Neural crest cell (in vitro differentiated cells): ENCODE measurements at regions not wholly inside any gene's neighbourhood (a gene's known extent, or its start where the extent isn't known, plus 50 kb on each side); places are given as distances from the start of the nearest gene placed in this dataset.
"Not testable (repeated sequence)": the region's sequence is repeated elsewhere in the genome, so short reads cannot be mapped to it uniquely, and the experiment has no call there.

ENCODE experiments used
- DNase-seq: peaks from one replicate; pipeline ENCODE4 v3.0.0; 2021; ENCODE audit warnings: low read depth, mixed read lengths, low spot score
- H3K27ac Mint-ChIP-seq: one replicate; pipeline ENCODE4 v1.8.0; 2021; ENCODE audit warnings: mild to moderate bottlenecking, mixed read lengths; ENCODE audit not compliant: unreplicated experiment
- H3K27me3 Mint-ChIP-seq: 2 replicates; pipeline ENCODE4 v1.8.0; 2021; ENCODE audit warnings: low read depth, mild to moderate bottlenecking, mixed read lengths
- H3K36me3 Mint-ChIP-seq: 2 replicates; pipeline ENCODE4 v1.8.0; 2021; ENCODE audit warnings: low read depth, mild to moderate bottlenecking, mixed read lengths
- H3K4me1 Mint-ChIP-seq: 2 replicates; pipeline ENCODE4 v1.8.0; 2021; ENCODE audit warnings: mixed read lengths
- H3K4me3 Mint-ChIP-seq: one replicate; pipeline ENCODE4 v1.8.0; 2021; ENCODE audit warnings: mild to moderate bottlenecking, mixed read lengths
- H3K9me3 Mint-ChIP-seq: 2 replicates; pipeline ENCODE4 v1.8.0; 2021; ENCODE audit warnings: mixed read lengths
- TF ChIP-seq, protein P1 (sequence below): fragments of 200-600 bp; sonication (generic); conservative IDR thresholded peaks from 2 replicates; pipeline ENCODE4 v1.5.0; 2021; ENCODE audit warnings: antibody characterized with exemption, mild to moderate bottlenecking

DNA sequence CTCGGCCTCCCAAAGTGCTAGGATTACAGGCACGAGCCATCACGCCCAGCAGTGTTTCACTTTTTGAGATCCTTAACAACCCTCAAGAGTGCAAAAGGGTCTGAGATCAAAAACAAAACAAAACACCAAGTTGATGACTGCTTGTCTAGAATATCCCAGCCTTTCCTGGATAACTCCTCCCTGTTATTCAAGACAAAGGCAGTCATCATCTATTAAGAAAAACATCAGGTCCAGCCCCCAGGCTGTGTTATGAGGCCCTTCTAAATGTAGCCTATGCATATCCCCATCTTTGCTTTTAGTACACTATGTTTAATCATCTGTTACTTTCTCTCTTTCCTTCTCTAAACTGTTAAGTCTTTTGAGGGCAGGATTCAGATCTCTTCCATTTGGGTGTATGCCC is 150.1 kb upstream of the FHIT start:
- Mint-ChIP-seq H3K36me3 (no peaks in the 10 kb centered on the region), H3K27ac (no peak overlapping the region), H3K4me3 (no peak overlapping the region), H3K4me1 (no peaks in the 10 kb centered on the region), H3K9me3 (no peaks in the 10 kb centered on the region), H3K27me3 (no peaks in the 10 kb centered on the region)
- DNase-seq: no peak
- TF ChIP-seq, protein P1, sequence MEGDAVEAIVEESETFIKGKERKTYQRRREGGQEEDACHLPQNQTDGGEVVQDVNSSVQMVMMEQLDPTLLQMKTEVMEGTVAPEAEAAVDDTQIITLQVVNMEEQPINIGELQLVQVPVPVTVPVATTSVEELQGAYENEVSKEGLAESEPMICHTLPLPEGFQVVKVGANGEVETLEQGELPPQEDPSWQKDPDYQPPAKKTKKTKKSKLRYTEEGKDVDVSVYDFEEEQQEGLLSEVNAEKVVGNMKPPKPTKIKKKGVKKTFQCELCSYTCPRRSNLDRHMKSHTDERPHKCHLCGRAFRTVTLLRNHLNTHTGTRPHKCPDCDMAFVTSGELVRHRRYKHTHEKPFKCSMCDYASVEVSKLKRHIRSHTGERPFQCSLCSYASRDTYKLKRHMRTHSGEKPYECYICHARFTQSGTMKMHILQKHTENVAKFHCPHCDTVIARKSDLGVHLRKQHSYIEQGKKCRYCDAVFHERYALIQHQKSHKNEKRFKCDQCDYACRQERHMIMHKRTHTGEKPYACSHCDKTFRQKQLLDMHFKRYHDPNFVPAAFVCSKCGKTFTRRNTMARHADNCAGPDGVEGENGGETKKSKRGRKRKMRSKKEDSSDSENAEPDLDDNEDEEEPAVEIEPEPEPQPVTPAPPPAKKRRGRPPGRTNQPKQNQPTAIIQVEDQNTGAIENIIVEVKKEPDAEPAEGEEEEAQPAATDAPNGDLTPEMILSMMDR: no peak

DNA sequence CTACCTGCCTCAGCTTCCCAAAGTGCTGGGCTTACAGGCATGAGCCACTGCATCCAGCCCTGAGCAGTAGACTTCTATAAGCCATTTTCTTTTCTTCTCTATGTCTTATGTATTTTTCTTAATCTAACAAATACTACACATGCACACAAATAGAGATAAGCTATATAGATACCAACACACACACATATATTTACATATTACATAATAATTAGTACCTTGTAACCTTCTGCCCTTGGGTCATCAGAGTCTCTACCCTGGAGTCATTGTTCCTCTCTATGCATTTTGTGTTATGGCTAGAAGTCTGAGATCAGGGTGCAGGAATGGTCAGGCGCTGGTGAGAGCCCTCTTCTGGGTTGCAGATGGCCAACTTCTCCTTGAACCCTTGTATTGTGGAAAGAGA is 154.0 kb upstream of the PTPRG start:
- H3K27ac Mint-ChIP-seq: no peak overlapping the region
- no peak overlapping the region for H3K4me3 Mint-ChIP-seq
- no peaks in the 10 kb centered on the region for H3K9me3 Mint-ChIP-seq
- no peaks in the 10 kb centered on the region for H3K27me3 Mint-ChIP-seq
- peaks cover 4% of the 10 kb centered on the region for H3K4me1 Mint-ChIP-seq
- TF ChIP-seq, protein P1: no peak
- H3K36me3 Mint-ChIP-seq: no peaks in the 10 kb centered on the region
- no peak for DNase-seq

DNA sequence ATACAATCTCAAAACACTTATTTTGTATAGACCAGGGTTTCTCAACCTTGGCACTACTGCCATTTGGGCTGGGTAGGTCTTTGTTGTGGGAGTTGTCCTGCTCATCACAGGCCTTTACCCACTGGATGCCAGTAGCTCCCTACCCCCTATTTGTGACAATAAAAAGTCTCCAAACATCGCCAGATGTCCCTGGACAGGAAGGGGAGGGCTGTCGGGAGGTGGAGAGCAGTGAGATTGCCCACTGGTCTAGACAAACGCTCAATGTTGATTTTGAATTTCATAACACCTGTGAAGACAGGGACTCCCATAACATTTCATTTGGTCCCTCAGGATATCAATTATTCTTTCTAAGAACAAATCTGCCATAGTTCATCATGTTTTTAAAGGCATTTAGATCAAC is 151.7 kb upstream of the PTPRG start:
- TF ChIP-seq, protein P1: no peak
- H3K27me3 Mint-ChIP-seq: no peaks in the 10 kb centered on the region
- peaks cover 4% of the 10 kb centered on the region for H3K4me1 Mint-ChIP-seq
- no peak for DNase-seq
- no peaks in the 10 kb centered on the region for H3K9me3 Mint-ChIP-seq
- H3K27ac Mint-ChIP-seq: no peak overlapping the region
- H3K36me3 Mint-ChIP-seq: no peaks in the 10 kb centered on the region
- H3K4me3 Mint-ChIP-seq: no peak overlapping the region

DNA sequence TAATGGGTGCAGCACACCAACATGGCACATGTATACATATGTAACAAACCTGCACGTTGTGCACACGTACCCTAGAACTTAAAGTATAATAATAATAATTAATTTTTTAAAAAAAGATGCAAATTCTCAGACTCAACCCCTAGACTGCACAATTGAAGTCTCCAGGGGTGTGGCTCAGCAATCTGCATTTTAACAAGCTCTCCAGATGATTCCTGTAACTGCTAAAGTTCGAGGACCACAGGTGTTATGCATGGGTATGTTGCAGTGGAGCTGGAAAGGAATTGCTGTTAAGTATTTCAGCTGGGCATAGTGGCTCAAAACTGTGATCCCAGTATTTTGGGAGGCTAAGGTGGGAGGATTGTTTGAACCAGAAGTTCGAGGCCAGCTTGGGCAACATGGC is 151.0 kb upstream of the PTPRG start:
- not testable (repeated sequence) for H3K36me3 Mint-ChIP-seq, H3K27ac Mint-ChIP-seq, DNase-seq, H3K4me3 Mint-ChIP-seq, H3K9me3 Mint-ChIP-seq, H3K4me1 Mint-ChIP-seq, H3K27me3 Mint-ChIP-seq

DNA sequence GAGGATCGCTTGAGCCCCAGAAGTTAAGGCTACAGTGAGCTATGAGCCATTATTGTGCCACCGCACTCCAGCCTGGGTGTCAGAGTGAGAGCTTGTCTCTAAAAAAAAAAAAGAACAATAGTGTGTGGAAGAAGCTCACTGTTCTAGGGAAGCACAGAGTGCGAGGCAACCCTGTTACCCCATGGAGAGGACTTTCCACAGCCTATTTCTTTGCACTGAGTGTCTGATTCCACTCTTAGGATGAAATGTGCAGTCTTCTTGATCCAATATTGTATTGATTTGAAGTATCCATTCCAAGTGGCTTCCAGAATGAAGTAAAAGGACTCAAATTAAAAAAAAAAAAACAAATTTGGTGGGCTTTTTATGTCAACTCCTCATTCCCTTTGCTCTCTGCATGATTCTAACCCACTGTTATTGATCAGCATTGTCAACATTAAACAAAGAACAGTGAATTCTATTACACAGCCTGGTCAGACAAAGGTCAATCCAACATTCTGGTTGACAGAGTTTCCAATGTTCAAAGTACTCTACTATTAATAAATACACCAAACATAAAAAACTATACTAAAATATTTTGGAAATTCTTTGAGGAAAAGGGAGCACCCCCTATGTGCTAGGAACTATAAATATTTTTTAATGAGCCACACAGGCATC is 150.2 kb upstream of the PTPRG start:
- no peak for DNase-seq
- H3K27ac Mint-ChIP-seq: no peak overlapping the region
- peaks cover 1% of the 10 kb centered on the region for H3K9me3 Mint-ChIP-seq
- TF ChIP-seq, protein P1: no peak
- peaks cover 4% of the 10 kb centered on the region for H3K4me1 Mint-ChIP-seq
- no peak overlapping the region for H3K4me3 Mint-ChIP-seq
- H3K27me3 Mint-ChIP-seq: no peaks in the 10 kb centered on the region
- no peaks in the 10 kb centered on the region for H3K36me3 Mint-ChIP-seq

DNA sequence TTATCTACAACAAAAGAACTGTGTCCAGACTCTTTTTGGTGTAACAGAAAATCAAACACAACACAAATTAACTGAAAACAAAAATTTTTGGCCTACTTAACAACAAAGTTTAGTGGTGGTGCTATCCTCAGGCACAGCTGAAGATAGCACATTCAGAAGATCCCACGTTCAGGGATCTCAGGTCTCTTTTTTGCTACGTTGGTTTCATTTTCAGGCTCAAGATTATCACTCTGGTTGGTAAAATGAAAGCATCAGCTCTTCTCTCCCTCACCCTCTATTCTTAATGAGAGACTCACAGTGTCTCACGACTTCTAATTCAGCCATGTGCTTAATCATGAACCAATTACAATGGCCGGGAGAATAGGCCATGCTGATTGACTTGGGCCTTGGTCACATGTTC is 146.9 kb upstream of the PTPRG start:
- no peaks in the 10 kb centered on the region for H3K36me3 Mint-ChIP-seq
- no peak for DNase-seq
- peaks cover 3% of the 10 kb centered on the region for H3K9me3 Mint-ChIP-seq
- no peak overlapping the region for H3K4me3 Mint-ChIP-seq
- H3K4me1 Mint-ChIP-seq: peaks cover 4% of the 10 kb centered on the region
- no peak overlapping the region for H3K27ac Mint-ChIP-seq
- no peaks in the 10 kb centered on the region for H3K27me3 Mint-ChIP-seq
- TF ChIP-seq, protein P1: no peak
